Endothelial cell of umbilical vein (primary cell): ENCODE measurements at regions not wholly inside any gene's neighbourhood (a gene's known extent, or its start where the extent isn't known, plus 50 kb on each side); places are given as distances from the start of the nearest gene placed in this dataset.

Source experiments
- BruUV-seq: library from RNA; stranded (reverse); fragments of 400-500 nt; replicated peaks from 2 replicates; lab custom pipeline; 2021; lab: Mats Ljungman, UMichigan
- CTCF ChIA-PET: fragments of 300-600, 350-600 bp; sonication (Branson Sonifier 250); formaldehyde crosslinking; loops from one replicate; lab custom pipeline; 2021; ENCODE audit warnings: antibody characterized with exemption, inconsistent platforms; lab: Charles Lee
- POLR2A ChIA-PET: fragments of 300-600, 350-600 bp; sonication (Branson Sonifier 250); formaldehyde crosslinking; loops from one replicate; lab custom pipeline; 2021; ENCODE audit warnings: antibody characterized with exemption, inconsistent platforms; lab: Charles Lee
- DNase-seq: peaks from one replicate; pipeline ENCODE4 v3.0.0-alpha.2; 2011; ENCODE audit warnings: low read depth, low spot score
- FAIRE-seq: peaks from 2 replicates; lab custom pipeline; 2011; peaks lifted over from hg19 to GRCh38; lab: Jason Lieb, UNC
- H2AFZ ChIP-seq: 2 replicates; pipeline ENCODE4 v1.6.0; 2012; ENCODE audit warnings: low read depth, low read length, control low read depth, inconsistent platforms
- H3K27ac ChIP-seq: 2 replicates; pipeline ENCODE4 v1.5.1; 2011; ENCODE audit warnings: low read depth, mild to moderate bottlenecking, control low read depth, low read length, moderate library complexity; ENCODE audit not compliant: insufficient read depth
- H3K27me3 ChIP-seq, 2 experiments: 2 replicates each; pipeline versions ENCODE4 v1.6.0 to v1.6.1; 2011; ENCODE audit warnings: low read length in 2 of 2, mixed read lengths in 1 of 2; ENCODE audit not compliant: control insufficient read depth in 2 of 2, insufficient read depth in 2 of 2
- H3K36me3 ChIP-seq, 2 experiments: 2 replicates in 1 of 2; 3 replicates in 1 of 2; pipeline ENCODE4 v1.5.1; 2011; ENCODE audit warnings: low read length in 2 of 2, mild to moderate bottlenecking in 1 of 2, moderate library complexity in 1 of 2; ENCODE audit not compliant: control insufficient read depth in 2 of 2, insufficient read depth in 2 of 2; ENCODE audit errors: extremely low read depth in 1 of 2
- H3K4me1 ChIP-seq: 3 replicates; pipeline ENCODE4 v1.5.1; 2011; ENCODE audit warnings: mild to moderate bottlenecking, low read length; ENCODE audit not compliant: control insufficient read depth, insufficient read depth; ENCODE audit errors: extremely low read depth
- H3K4me2 ChIP-seq: 2 replicates; pipeline ENCODE4 v1.6.1; 2011; ENCODE audit warnings: low read length, control low read depth, mixed read lengths; ENCODE audit not compliant: insufficient read depth
- H3K4me3 ChIP-seq, 3 experiments: fragments of 200-600 bp in 1 of 3; sonication (generic), shearing (Covaris generic) in 1 of 3; replicated peaks in 1 of 3; 2 replicates each; pipeline ENCODE4 v1.5.1; 2011 to 2016; ENCODE audit warnings: control low read depth in 3 of 3, low read length in 3 of 3, mild to moderate bottlenecking in 2 of 3, inconsistent platforms in 1 of 3, low read depth in 1 of 3, moderate library complexity in 1 of 3; ENCODE audit not compliant: insufficient read depth in 1 of 3
- H3K79me2 ChIP-seq: 2 replicates; pipeline ENCODE4 v1.6.0; 2012; ENCODE audit warnings: low read length, inconsistent platforms; ENCODE audit not compliant: control insufficient read depth, insufficient read depth
- H3K9ac ChIP-seq: replicated peaks from 2 replicates; pipeline ENCODE3; 2011; ENCODE audit warnings: low read length, control low read depth; ENCODE audit not compliant: insufficient read depth; ENCODE audit errors: extremely low read depth
- H3K9me1 ChIP-seq: replicated peaks from 3 replicates; pipeline ENCODE4 v1.6.0; 2011; ENCODE audit warnings: mild to moderate bottlenecking, low read length; ENCODE audit not compliant: control insufficient read depth, insufficient read depth; ENCODE audit errors: extremely low read depth
- H3K9me3 ChIP-seq: replicated peaks from 2 replicates; pipeline ENCODE4 v1.5.1; 2012; ENCODE audit warnings: low read length, inconsistent platforms; ENCODE audit not compliant: control insufficient read depth, insufficient read depth
- H4K20me1 ChIP-seq: replicated peaks from 2 replicates; pipeline ENCODE3; 2011; ENCODE audit warnings: mild to moderate bottlenecking, low read length; ENCODE audit not compliant: control insufficient read depth, insufficient read depth; ENCODE audit errors: extremely low read depth
- EZH2 ChIP-seq: IDR thresholded peaks from 2 replicates; pipeline ENCODE4 v1.6.1; 2012; ENCODE audit warnings: borderline replicate concordance, low read depth, mild to moderate bottlenecking, moderate library complexity, low read length, inconsistent platforms; ENCODE audit not compliant: severe bottlenecking
- FOS ChIP-seq: IDR thresholded peaks from 2 replicates; pipeline ENCODE4 v1.6.1; 2011; ENCODE audit warnings: mild to moderate bottlenecking, low read length, moderate library complexity, borderline replicate concordance; ENCODE audit not compliant: insufficient read depth
- GATA2 ChIP-seq: IDR thresholded peaks from 2 replicates; pipeline ENCODE4 v1.7.0; 2011; ENCODE audit warnings: low read depth, mild to moderate bottlenecking, moderate library complexity, mixed read lengths, low read length; ENCODE audit not compliant: insufficient read length, insufficient read depth
- JUN ChIP-seq: IDR thresholded peaks from 2 replicates; pipeline ENCODE4 v1.6.1; 2011; ENCODE audit warnings: borderline replicate concordance, low read depth; ENCODE audit not compliant: insufficient read length, insufficient read depth
- MYC ChIP-seq: IDR thresholded peaks from one replicate; pipeline ENCODE4 v1.6.1; 2011; ENCODE audit warnings: mild to moderate bottlenecking, low read depth, low read length
- POLR2A ChIP-seq: IDR thresholded peaks from 2 replicates; pipeline ENCODE4 v1.6.1; 2012; ENCODE audit warnings: low read depth, mild to moderate bottlenecking, control low read depth, low read length
- POLR2AphosphoS5 ChIP-seq: IDR thresholded peaks from 2 replicates; pipeline ENCODE4 v1.6.1; 2012; ENCODE audit warnings: low read depth, mild to moderate bottlenecking, control low read depth, low read length, moderate library complexity; ENCODE audit not compliant: insufficient read depth
- dilution Hi-C: fragments of 300-500 bp; cut with MboI; formaldehyde crosslinking; loops from one replicate; pipeline ENCODE4 v1.15.0; 2019; ENCODE audit warnings: low sequenced_read_pairs; ENCODE audit not compliant: extremely low pct_ligation_motif_present
- intact Hi-C: fragments of 100-400 bp; cut with micrococcal nuclease; formaldehyde crosslinking; loops from one replicate; pipeline ENCODE4 v1.10.0; 2022
- TF ChIP-seq, protein P1 (sequence below): IDR thresholded peaks from 2 replicates; pipeline ENCODE4 v1.6.1; 2011; ENCODE audit not compliant: insufficient read depth, insufficient read length

GRCh38 chr1:218851586-218851985 is 322.1 kb upstream of the LYPLAL1 start:
- ChIA-PET POLR2A (no interaction called here), CTCF (no interaction called here)
- Histone ChIP-seq H3K4me2 (no peak overlapping the region), H3K4me3 (no peak overlapping the region), H3K27ac (no peak overlapping the region), H3K4me1 (peaks cover 3% of the 10 kb centered on the region), H3K79me2 (no peaks in the 10 kb centered on the region), H3K9me3 (no peaks in the 10 kb centered on the region), H2AFZ (no peak overlapping the region), H3K9me1 (no peaks in the 10 kb centered on the region), H4K20me1 (no peaks in the 10 kb centered on the region), H3K9ac (no peak overlapping the region), H3K36me3 (no peaks in the 10 kb centered on the region), H3K27me3 (no peaks in the 10 kb centered on the region)
- intact Hi-C loops = no loop called here
- BruUV-seq = no TSS peak
- TF ChIP-seq POLR2AphosphoS5 (no peak), FOS (no peak)
- TF ChIP-seq, protein P1, sequence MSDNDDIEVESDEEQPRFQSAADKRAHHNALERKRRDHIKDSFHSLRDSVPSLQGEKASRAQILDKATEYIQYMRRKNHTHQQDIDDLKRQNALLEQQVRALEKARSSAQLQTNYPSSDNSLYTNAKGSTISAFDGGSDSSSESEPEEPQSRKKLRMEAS = no peak
- dilution Hi-C loops = no loop called here
- no peak for DNase-seq
- no peak for FAIRE-seq

GRCh38 chr1:218852527-218852926 is 321.2 kb upstream of the LYPLAL1 start:
- no TSS peak for BruUV-seq
- CTCF ChIA-PET = no interaction called here
- Histone ChIP-seq H3K4me1 (peaks cover 3% of the 10 kb centered on the region), H3K4me2 (no peak overlapping the region), H3K27ac (no peak overlapping the region), H3K9me3 (no peaks in the 10 kb centered on the region), H3K27me3 (no peaks in the 10 kb centered on the region), H3K9ac (no peak overlapping the region), H4K20me1 (no peaks in the 10 kb centered on the region), H3K36me3 (no peaks in the 10 kb centered on the region), H3K4me3 (no peak overlapping the region), H3K79me2 (no peaks in the 10 kb centered on the region), H3K9me1 (no peaks in the 10 kb centered on the region), H2AFZ (no peak overlapping the region)
- FAIRE-seq = no peak
- intact Hi-C loops (no loop called here), dilution Hi-C loops (no loop called here)
- POLR2A ChIA-PET = no interaction called here
- TF ChIP-seq FOS (no peak), POLR2A (no peak), GATA2 (no peak), MYC (no peak), EZH2 (no peak), JUN (no peak)
- DNase-seq = no peak
